ENCODE measurements at regions not wholly inside any gene's neighbourhood (a gene's known extent, or its start where the extent isn't known, plus 50 kb on each side); places are given as distances from the start of the nearest gene placed in this dataset.
"Not testable (repeated sequence)": the region's sequence is repeated elsewhere in the genome, so short reads cannot be mapped to it uniquely, and the experiment has no call there.

DNA sequence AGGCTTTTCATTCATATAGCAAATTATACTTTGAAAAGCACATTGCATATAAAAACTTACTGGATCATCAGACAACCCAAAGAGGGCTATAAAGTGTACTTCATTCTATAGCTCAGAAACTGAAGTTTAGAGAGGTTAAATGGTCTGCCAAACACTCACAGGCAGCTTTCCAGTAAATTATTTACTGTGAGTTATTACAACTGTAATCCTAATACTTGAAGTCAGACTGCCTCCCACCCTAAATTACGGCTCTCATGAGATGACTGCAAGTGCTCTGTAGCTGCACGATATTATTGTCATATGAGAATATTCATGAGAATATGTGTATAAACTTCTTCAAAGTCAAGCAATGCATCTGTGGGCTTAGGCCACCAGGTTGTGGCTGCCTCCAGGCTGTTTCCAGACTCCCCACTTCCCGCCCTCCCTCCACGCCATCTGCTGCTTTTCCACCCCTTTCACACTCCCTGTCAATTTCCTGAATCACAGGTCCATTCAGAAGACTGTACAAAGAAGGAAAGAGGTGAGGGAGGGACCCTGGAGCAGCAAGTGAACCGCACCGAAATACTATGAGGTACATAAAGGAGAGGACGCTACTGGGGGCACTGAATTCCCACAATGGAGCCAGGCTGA lies 111.1 kb upstream of the SPOPL start:
- no peak for DNase-seq (ENCODE audit: low spot score)

DNA sequence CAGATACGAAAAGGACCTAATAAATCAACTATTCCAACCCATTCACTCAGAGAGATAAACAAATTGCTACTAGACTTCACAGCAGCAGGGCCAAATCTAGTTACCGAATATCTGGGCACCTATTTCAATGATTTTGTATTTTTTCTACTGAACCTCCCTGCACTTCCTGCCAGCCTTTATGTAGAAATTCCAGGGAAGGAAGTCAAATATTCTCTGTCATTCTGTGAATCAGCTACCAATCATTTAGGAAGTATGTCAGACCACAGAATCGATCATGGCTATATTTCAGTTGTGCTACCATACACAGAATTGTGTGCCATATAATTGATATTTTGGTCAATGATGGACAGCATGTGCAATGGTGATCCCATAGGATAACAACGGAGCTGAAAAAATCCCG lies 109.6 kb upstream of the SPOPL start:
- DNase-seq (ENCODE audit: low spot score), result no peak

DNA sequence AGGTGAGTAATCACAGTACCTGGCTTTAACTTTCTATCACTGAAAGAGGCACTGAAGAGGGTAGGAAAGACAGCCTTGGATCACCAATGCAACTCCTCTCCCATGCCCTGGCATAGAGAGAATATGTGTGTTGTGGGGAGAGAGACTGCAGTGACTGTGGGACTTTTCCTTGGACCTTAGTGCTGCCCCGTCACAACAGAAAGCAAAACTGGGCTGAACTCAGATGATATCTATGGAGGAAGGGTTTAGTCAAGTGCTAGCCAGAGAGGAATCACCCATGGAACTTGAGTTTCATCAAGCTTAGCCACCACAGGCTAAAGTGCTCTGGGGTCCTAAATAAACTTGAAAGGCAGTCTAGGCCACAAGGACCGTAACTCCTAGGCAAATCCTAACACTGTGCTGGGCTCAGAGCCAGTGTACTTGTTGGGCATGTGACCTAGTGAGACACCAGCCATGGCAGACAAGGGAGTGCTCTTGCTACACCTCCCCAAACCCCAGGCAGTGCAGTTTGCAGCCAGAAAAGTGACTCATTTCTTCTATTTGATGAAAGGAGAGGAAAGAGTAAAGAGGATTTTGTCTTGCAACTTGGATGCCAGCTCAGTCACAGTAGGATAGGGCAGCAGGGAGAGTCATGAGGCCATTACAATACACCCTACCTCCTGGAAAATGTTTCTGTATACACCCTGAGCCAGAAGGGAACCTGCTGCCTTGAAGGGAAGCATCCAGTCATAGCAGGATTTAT lies 105.8 kb upstream of the SPOPL start:
- DNase-seq (ENCODE audit: low spot score), result peak; percentile 11

DNA sequence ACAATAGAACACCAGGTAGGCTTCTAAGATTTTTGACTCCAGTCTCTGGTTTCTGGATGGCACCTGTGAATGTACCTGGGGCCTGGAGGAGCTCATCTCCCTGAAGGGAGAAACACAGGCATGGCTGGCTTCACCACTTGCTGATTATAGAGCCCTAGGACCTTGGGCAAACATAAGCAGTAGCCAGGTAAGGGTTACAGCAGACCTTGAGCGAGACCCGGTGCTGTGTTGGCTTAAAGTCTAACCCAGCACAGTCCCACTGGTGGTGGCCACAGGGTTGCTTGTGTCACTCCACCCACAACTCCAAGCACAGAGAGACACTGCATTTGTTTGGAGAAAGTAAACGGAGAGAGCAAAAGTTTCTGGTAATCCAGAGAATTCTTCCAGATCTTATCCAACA lies 104.7 kb upstream of the SPOPL start:
- no peak for DNase-seq (ENCODE audit: low spot score)

DNA sequence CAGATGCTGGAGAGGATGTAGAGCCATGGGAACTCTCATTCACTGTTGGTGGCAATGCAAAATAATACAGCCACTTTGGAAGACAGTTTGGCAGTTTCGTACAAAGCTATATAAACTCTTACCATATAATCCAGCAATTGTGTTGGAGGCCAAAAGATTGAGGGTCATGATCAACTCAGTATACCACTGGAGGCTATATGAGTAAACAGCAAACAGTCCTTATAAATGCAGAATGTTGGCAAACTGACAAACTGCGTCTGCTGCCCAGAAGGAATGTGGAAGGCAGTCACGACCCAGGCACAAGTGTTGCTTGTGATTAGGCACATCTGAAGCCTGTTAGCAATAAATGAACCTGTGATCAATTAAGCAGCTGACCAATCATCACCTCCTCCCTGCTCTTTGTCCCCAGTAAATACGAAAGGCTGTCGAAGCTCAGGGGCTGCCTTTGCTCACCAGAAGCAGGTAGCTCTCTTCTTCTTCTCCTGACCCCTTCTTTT lies 98.1 kb upstream of the SPOPL start:
- DNase-seq (ENCODE audit: low spot score), result no peak

DNA sequence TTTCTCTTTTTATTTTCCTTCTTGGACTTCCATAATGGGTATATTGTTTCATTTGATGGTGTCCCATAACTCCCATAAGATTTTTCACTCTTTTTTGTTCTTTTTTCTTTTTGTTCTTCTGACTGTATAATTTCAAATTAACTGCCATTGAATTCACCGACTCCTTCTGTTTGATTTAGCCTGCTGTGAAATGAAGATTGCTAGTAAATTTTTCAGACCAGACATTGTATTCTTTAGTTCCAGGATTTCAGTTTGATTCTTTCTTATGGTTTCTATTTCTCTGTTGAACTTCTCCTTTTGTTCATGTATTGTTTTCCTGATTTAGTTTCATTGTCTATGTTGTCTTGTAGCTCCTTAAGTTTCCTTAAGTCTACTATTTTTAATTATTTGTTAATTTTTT lies 87.6 kb upstream of the SPOPL start:
- no peak for DNase-seq (ENCODE audit: low spot score)

DNA sequence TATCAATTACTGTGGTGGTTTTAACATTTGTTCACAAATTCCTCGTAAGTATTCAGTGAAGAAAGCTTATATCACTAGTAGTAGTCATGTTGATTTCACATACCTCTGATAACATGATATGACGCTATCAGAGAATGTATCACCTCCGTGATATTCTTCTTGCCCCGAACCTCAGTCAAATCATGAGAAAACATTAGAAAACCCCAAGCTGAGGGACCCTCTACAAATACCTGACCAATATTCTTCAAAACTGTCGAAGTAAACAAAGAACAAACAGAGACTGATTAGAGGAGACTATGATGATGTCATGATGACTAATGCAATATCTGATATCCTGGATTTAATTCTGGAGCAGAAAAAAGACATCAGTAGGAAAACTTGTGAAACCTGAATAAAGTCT lies 85.6 kb upstream of the SPOPL start:
- no peak for DNase-seq (ENCODE audit: low spot score)

DNA sequence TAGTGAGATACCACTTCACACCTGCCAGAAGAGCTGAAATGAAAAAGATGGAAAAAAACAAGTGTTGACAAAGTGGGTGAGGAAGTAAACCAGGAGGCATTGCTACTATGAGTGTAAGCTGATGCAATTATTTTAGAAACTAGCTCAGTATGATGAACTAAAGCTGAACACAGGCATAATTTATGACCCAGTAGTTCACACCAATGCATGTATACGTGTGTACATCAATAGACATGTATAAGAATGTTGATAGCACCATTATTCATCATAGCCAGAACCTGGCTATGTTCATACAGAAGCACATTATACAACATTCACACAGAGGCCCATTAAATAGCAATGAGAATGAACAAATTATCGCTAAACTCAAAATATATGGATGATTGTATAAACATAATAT lies 83.1 kb upstream of the SPOPL start:
- no peak for DNase-seq (ENCODE audit: low spot score)

DNA sequence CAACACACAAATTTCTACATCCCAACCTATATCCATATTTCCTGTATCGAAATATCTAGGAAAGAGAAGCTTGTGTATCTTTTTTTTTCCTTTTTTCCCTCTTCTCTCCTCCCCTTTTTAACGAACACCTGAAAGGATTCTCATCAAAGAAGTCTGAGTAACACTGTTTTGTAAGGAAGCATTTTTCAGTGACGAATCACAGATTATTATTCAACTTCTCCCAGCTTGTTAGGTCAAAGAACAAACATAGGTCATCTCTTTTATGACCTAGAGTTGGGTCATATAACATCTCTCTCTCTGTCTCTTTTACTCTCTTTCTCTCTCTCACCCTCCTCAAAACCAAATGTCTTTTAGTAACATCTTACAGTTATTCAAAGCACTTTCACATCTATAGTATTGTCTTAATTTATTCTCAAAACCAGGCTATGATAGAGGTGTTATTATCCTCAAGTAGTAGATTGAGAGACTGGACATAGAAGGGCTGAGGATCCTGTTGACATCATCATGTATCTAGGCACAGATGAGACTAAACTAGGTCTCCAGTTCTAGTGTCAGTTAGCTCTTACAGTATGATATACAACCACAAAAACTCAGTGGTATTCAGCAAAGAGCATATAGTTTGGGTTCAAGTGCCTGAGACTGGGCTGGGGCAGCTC lies 80.1 kb upstream of the SPOPL start:
- DNase-seq (ENCODE audit: low spot score), result no peak

DNA sequence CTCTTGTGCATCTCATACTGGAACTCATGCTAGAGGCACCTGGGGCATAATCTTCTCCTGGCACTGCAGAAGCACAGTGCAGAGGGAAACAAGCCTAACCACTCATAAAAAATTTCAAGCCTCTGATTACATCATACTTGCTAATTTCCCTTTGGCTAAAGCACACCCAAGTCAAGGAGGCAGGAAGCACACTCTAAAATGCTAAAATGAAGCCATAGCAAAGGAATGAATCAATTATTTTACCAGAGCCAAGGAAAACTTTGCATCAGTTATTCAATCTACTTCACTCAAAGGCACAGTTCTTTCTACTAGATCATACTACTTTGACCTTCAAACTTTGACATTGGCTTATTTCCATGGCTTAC lies 79.6 kb upstream of the SPOPL start:
- DNase-seq (ENCODE audit: low spot score), result peak; percentile 28

DNA sequence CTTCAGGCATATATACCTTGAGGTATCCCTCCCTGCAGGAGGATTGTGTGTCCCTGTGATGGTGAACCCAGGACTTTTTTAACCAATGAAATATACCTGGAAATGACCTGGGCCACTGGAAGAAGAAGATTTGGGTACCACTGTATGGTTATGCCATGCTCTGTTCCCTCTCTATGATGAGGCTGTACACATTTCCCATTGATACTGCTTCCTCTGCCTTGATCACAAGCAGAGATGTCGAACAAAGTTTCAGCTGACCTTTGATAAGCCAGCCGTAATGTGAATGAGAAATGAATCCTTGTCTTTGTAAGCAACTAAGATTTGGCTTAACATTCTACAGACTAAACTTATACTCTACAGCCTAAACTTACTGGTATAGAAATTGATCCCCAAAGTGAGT lies 78.4 kb upstream of the SPOPL start:
- no peak for DNase-seq (ENCODE audit: low spot score)

DNA sequence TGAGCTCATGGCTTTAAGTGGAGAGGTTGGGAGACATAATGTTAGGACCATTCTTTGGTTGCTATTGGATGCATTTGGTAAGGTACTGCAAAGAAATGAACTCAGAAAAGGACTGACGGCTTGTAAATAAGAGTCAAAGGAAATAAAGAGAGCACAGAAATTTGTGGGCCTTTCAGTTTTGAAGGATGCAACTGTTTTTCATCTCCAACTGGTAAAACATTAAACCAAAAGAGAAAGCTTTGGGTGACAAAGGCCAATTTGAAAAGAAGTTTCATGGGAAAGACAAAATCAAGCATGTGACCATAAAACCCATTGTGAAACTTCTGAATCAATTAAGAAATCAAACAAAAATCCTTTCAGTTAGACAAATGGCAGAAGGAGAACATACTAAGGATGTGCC lies 77.8 kb upstream of the SPOPL start:
- DNase-seq (ENCODE audit: low spot score), result no peak

DNA sequence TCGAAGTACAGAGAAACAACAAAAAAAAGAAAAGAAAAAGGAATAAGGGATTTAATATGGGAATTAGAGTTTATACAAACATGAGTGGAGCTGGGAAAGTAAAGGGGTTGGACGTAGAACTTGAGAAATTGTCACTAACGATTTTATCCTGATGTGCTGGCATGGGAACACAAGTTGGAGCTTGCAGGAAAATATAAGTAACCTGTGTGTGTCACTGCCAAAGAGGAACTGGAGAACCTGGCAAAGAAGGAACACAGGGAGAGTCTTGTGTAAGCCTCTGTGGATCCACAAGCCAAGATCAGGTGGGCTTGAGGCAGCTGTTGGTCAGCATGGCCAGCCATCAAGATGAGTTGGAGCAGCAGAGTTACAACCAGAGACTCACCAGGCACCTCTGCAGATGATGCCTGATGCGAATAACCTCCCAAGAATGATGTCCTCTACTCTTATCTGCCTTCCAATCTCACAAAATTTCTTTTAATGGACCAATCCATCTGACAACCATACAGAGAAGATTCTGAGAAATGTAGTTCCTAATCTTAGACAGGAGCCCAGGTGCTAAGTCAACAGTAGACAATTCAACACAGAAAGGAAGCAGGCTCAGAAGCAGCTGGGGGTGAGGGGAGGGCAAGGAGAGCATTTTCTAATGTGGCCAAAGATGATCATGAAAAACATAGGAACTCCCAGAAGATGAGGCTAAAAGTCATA lies 77.0 kb upstream of the SPOPL start:
- no peak for DNase-seq (ENCODE audit: low spot score)

DNA sequence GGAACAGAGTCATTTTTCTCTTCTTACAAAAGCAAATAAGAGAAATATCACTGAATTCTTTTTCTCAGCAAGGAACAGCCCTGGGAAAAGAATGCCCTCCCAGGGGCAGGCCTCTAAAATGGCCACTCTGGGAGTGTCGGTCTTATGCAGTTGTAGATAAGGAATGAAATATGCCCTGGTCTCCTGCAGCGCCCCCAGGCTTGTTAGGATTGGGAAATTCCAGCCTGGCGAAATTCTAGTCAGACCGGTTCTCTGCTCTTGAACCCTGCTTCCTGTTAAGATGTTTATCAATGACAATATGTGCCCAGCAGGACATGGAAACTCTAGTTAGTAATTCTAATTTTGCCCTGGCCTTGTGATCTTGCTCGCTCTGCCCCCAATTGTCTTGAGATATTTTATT lies 75.5 kb upstream of the SPOPL start:
- not testable (repeated sequence) for DNase-seq (ENCODE audit: low spot score)

DNA sequence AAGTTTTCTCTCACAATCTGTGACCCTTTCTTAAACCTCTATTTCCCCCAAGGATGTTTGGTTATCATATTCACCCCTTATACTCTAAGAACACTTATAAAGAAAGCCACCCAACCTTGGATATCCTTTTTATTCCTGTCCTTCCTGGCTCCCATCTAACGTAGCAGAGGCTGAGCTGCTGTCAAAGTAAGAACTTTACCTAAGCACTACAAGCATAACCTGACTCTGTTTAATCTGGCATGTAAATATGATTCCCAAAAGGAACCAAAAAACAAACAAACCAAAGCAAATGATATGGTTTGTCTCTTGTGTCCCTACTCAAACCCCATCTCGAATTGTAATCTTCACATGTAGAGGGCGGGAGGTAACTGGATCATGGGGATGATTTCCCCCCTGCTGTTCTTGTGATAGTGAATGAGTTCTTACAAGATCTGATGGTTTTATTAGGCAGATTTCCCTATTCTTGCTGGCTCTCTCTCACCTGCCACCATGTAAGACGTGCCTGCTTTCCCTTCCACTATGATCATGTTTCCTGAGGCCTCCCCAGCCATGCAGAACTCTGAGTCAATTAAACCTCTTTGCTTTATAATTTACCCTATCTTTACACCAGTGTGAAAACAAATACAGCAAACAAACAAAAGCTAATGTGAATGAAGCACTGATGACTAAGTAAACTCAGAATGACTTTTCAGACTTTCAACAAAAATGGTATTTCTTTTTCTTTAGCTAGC lies 72.7 kb upstream of the SPOPL start:
- no peak for DNase-seq (ENCODE audit: low spot score)

DNA sequence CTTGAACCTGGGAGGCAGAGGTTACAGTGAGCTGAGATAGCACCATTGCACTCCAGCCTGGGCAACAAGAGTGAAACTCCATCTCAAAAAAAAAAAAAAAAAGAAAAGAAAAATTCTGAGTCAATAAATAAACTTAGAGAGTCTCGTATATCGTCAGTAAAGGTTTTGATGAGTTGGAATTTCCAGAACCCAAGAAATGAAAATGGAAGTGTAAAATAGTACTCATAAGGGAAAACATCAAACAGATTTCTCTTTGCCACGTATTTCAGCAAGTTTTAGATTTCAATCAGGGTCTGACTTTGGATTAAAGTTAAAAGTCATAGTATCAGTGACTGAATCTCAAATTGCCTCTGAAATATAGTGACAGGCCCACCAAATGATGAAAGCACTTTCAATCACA lies 71.4 kb upstream of the SPOPL start:
- DNase-seq (ENCODE audit: low spot score), result no peak

DNA sequence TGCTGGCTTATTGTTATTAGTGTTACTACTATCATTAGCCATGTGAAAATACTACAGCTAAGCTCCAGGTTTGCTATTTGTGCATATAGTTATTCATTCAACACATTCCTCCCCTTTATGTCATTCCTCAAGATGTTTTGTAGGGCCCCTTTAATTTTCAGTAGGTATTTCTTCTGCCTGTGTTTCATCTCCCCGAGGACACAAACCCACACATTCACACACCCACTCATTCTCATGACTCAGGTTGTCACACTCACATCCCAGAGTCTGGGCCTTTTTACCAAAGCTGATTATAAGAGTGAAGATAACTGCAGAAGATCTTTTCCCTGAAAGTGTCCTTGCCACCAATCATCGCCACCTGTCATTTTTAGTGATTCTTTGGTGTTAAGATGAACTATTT lies 68.6 kb upstream of the SPOPL start:
- no peak for DNase-seq (ENCODE audit: low spot score)

DNA sequence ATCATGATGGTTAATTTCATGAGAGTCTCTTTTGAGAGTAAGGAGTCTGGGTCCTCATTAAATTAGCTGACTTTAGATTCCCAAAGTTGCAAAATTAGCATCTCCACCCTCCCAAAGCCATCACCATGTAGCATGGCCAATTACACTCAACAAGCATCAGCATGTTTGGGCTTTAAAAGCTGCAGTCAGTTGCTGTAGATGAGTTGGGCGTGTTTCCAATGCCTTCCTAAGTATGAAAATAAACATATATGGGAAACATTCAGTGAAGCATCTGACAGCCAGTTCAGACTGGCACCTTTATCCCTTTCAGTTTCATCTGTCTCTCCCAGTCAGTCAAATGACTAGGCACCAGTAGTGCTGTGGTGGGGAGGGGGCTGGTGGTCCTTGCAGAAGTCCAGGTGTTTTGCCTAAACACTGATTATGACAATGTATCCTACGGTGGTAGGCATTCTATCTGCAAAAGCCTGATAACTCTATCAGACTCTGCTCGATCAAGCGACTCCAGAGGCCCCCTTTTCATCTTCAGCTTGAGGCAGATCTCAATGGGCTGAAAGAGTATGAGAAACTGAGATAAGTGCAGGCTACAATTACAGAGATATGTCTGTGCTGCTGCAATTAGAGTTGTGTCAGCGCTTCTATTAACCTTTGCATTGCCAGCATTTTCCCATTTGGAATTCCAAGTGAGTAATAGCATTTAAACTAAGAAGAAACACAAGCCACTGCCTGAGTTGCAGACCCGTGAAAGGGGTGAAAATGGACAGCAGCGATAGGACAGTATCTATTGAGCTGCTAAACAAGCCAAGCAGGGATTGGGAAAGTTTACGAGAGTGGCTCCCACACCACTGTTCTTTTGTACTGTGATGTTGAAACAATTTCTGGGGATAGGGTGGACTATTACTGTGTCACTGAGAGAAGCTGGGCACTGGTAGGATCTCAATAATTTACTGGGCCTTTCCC lies 67.3 kb upstream of the SPOPL start:
- DNase-seq (ENCODE audit: low spot score), result no peak

DNA sequence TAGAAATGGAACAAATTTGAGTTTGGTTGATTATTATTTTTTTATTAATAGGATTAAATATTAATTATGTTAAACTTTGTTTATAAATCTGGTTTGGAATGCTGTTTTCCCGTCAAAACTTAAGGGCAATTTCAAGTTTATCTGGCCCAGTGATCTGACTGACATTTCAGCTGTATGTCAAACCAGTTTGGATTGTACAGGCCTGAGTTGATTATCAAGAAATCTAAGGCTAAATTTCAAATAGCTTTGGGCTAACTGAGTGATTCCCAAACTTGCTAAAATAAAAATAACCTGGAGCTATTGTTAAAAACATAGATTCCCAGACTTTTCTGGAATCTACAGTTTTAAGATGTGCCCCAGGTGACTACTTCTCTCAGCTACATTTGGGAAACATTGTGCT lies 65.9 kb upstream of the SPOPL start:
- no peak for DNase-seq (ENCODE audit: low spot score)

DNA sequence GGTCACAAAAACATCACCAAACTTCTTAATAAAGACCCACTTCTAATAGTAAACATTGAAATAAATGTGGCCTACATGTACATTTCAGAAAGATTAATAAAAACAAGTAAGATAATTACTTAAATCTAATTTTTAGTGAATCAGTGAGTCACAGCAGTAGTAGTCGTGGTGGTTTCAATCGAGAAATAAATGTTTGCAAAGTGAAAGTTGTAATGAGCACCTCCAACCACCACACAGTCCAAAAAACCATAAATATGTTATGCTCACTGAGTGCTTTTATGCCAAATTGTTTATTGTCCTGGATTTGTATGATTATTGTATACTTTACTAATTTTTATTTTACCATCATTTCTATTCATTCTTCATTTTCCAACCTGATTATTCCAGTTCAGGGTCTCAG lies 61.8 kb upstream of the SPOPL start:
- no peak for DNase-seq (ENCODE audit: low spot score)

DNA sequence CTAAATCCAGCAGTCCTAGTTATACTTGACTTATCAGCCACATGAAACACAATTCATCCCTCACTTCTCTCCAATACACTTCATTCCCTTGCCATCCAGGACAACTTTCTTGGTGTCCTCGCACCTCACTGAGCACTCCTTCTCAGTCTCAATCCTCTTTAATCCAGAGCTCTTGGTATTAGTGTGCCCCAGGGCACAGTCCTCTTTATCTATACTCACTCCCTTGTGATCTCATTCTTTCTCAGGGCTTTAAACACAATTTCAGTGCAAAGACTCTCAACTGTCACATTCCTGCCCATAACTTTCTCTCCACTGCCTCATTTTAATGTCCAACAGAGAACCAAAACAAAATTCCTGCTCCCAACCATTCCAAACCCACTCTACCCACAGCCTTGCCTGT lies 60.8 kb upstream of the SPOPL start:
- no peak for DNase-seq (ENCODE audit: low spot score)
